Dendritic cell treated with granulocyte-macrophage colony-stimulating factor and Interleukin-4, amounts not matched to agents 40 ng/mL and 50 ng/mL, for 4 days (primary cell): ENCODE measurements at regions not wholly inside any gene's neighbourhood (a gene's known extent, or its start where the extent isn't known, plus 50 kb on each side); places are given as distances from the start of the nearest gene placed in this dataset.
"Not testable (repeated sequence)": the region's sequence is repeated elsewhere in the genome, so short reads cannot be mapped to it uniquely, and the experiment has no call there.

Source experiments
- H3K27ac Mint-ChIP-seq: one replicate; pipeline ENCODE4 v1.8.0; 2022; ENCODE audit warnings: mild to moderate bottlenecking, mixed read lengths
- H3K27me3 Mint-ChIP-seq: one replicate; pipeline ENCODE4 v1.8.0; 2022; ENCODE audit warnings: mild to moderate bottlenecking, mixed read lengths
- H3K36me3 Mint-ChIP-seq: one replicate; pipeline ENCODE4 v1.8.0; 2022; ENCODE audit warnings: low read depth, mixed read lengths
- H3K4me1 Mint-ChIP-seq: one replicate; pipeline ENCODE4 v1.8.0; 2022; ENCODE audit warnings: low read depth, mixed read lengths
- H3K4me3 Mint-ChIP-seq: one replicate; pipeline ENCODE4 v1.8.0; 2022; ENCODE audit warnings: mild to moderate bottlenecking, moderate library complexity, mixed read lengths
- H3K9me3 Mint-ChIP-seq: one replicate; pipeline ENCODE4 v1.8.0; 2022; ENCODE audit warnings: mixed read lengths
- intact Hi-C: fragments of 100-400 bp; cut with micrococcal nuclease; formaldehyde crosslinking; loops from one replicate; pipeline ENCODE4 v1.15.0; 2022

GRCh38 chr2:147603447-147603846, 241.4 kb upstream of the ACVR2A start:
- no peak overlapping the region for H3K27ac Mint-ChIP-seq
- no peaks in the 10 kb centered on the region for H3K9me3 Mint-ChIP-seq
- H3K27me3 Mint-ChIP-seq: peaks cover 5% of the 10 kb centered on the region
- H3K36me3 Mint-ChIP-seq: no peaks in the 10 kb centered on the region
- H3K4me1 Mint-ChIP-seq: peaks cover 6% of the 10 kb centered on the region
- intact Hi-C loops: no loop called here
- H3K4me3 Mint-ChIP-seq: no peak overlapping the region

- intact Hi-C loops: no loop called here
- no peak overlapping the region for H3K27ac Mint-ChIP-seq
- H3K4me3 Mint-ChIP-seq: no peak overlapping the region
- H3K4me1 Mint-ChIP-seq: peaks cover 3% of the 10 kb centered on the region
- H3K9me3 Mint-ChIP-seq: no peaks in the 10 kb centered on the region
- no peaks in the 10 kb centered on the region for H3K36me3 Mint-ChIP-seq
- H3K27me3 Mint-ChIP-seq: peaks cover 5% of the 10 kb centered on the region
Observed at GRCh38 chr2:147600646-147601045, 244.2 kb upstream of the ACVR2A start.

GRCh38 chr2:147600223-147600622, 244.6 kb upstream of the ACVR2A start:
- Mint-ChIP-seq H3K9me3 (no peaks in the 10 kb centered on the region), H3K4me3 (no peak overlapping the region), H3K4me1 (no peaks in the 10 kb centered on the region), H3K27me3 (peaks cover 5% of the 10 kb centered on the region), H3K27ac (no peak overlapping the region), H3K36me3 (no peaks in the 10 kb centered on the region)
- intact Hi-C loops: no loop called here

GRCh38 chr2:147595200-147595599, 249.6 kb upstream of the ACVR2A start:
- intact Hi-C loops: no loop called here
- Mint-ChIP-seq H3K9me3 (peaks cover 13% of the 10 kb centered on the region), H3K27me3 (no peaks in the 10 kb centered on the region), H3K4me1 (no peaks in the 10 kb centered on the region), H3K27ac (no peak overlapping the region), H3K36me3 (no peaks in the 10 kb centered on the region), H3K4me3 (no peak overlapping the region)

- Mint-ChIP-seq H3K36me3 (no peaks in the 10 kb centered on the region), H3K27ac (no peak overlapping the region), H3K27me3 (no peaks in the 10 kb centered on the region), H3K4me1 (no peaks in the 10 kb centered on the region), H3K4me3 (no peak overlapping the region), H3K9me3 (peaks cover 13% of the 10 kb centered on the region)
- intact Hi-C loops: no loop called here
Observed at GRCh38 chr2:147594038-147594437, 250.8 kb upstream of the ACVR2A start.

GRCh38 chr2:147592784-147593183, 252.0 kb upstream of the ACVR2A start:
- H3K27ac Mint-ChIP-seq: not testable (repeated sequence)

GRCh38 chr2:147589127-147589526, 255.7 kb upstream of the ACVR2A start:
- intact Hi-C loops: no loop called here
- H3K4me3 Mint-ChIP-seq: no peak overlapping the region
- H3K27me3 Mint-ChIP-seq: peaks cover 7% of the 10 kb centered on the region
- peaks cover 6% of the 10 kb centered on the region for H3K4me1 Mint-ChIP-seq
- H3K9me3 Mint-ChIP-seq: peaks cover 27% of the 10 kb centered on the region
- H3K27ac Mint-ChIP-seq: no peak overlapping the region
- no peaks in the 10 kb centered on the region for H3K36me3 Mint-ChIP-seq

More at GRCh38 chr2:147592784-147593183, 252.0 kb upstream of the ACVR2A start:
- H3K27me3 Mint-ChIP-seq, intact Hi-C loops, H3K36me3 Mint-ChIP-seq, H3K4me1 Mint-ChIP-seq, H3K4me3 Mint-ChIP-seq: not testable (repeated sequence)
- peaks cover 13% of the 10 kb centered on the region for H3K9me3 Mint-ChIP-seq

GRCh38 chr2:147588191-147588590, 256.6 kb upstream of the ACVR2A start:
- Mint-ChIP-seq H3K4me1 (peaks cover 6% of the 10 kb centered on the region), H3K9me3 (peaks cover 36% of the 10 kb centered on the region), H3K27ac (no peak overlapping the region), H3K36me3 (no peaks in the 10 kb centered on the region), H3K4me3 (no peak overlapping the region), H3K27me3 (peaks cover 9% of the 10 kb centered on the region)
- intact Hi-C loops: no loop called here

GRCh38 chr2:147578529-147578928, 266.3 kb upstream of the ACVR2A start:
- intact Hi-C loops: no loop called here
- Mint-ChIP-seq H3K36me3 (no peaks in the 10 kb centered on the region), H3K27ac (no peak overlapping the region), H3K4me1 (no peaks in the 10 kb centered on the region), H3K27me3 (no peaks in the 10 kb centered on the region), H3K4me3 (no peak overlapping the region), H3K9me3 (peaks cover 17% of the 10 kb centered on the region)

GRCh38 chr2:147577998-147578380, 266.8 kb upstream of the ACVR2A start:
- peaks cover 12% of the 10 kb centered on the region for H3K9me3 Mint-ChIP-seq
- no peak overlapping the region for H3K4me3 Mint-ChIP-seq
- H3K27ac Mint-ChIP-seq: no peak overlapping the region
- no peaks in the 10 kb centered on the region for H3K27me3 Mint-ChIP-seq
- H3K36me3 Mint-ChIP-seq: no peaks in the 10 kb centered on the region
- intact Hi-C loops: no loop called here
- H3K4me1 Mint-ChIP-seq: no peaks in the 10 kb centered on the region

- intact Hi-C loops: no loop called here
- no peaks in the 10 kb centered on the region for H3K27me3 Mint-ChIP-seq
- no peaks in the 10 kb centered on the region for H3K36me3 Mint-ChIP-seq
- peaks cover 7% of the 10 kb centered on the region for H3K9me3 Mint-ChIP-seq
- H3K27ac Mint-ChIP-seq: no peak overlapping the region
- no peaks in the 10 kb centered on the region for H3K4me1 Mint-ChIP-seq
- no peak overlapping the region for H3K4me3 Mint-ChIP-seq
Observed at GRCh38 chr2:147577323-147577997, 267.4 kb upstream of the ACVR2A start.

GRCh38 chr2:147575106-147575505, 269.7 kb upstream of the ACVR2A start:
- Mint-ChIP-seq H3K4me1 (no peaks in the 10 kb centered on the region), H3K27me3 (no peaks in the 10 kb centered on the region), H3K36me3 (no peaks in the 10 kb centered on the region), H3K9me3 (peaks cover 9% of the 10 kb centered on the region), H3K27ac (no peak overlapping the region), H3K4me3 (no peak overlapping the region)
- intact Hi-C loops: no loop called here

- intact Hi-C loops: no loop called here
- Mint-ChIP-seq H3K36me3 (no peaks in the 10 kb centered on the region), H3K27me3 (no peaks in the 10 kb centered on the region), H3K4me3 (no peak overlapping the region), H3K27ac (no peak overlapping the region), H3K4me1 (no peaks in the 10 kb centered on the region), H3K9me3 (peaks cover 9% of the 10 kb centered on the region)
Observed at GRCh38 chr2:147572622-147573021, 272.2 kb upstream of the ACVR2A start.

- Mint-ChIP-seq H3K4me1 (no peaks in the 10 kb centered on the region), H3K27ac (no peak overlapping the region)
Observed at GRCh38 chr2:147569426-147569825, 275.4 kb upstream of the ACVR2A start.

GRCh38 chr2:147568109-147568508, 276.7 kb upstream of the ACVR2A start:
- Mint-ChIP-seq H3K4me1 (no peaks in the 10 kb centered on the region), H3K27ac (no peak overlapping the region), H3K4me3 (no peak overlapping the region), H3K27me3 (no peaks in the 10 kb centered on the region), H3K9me3 (peaks cover 22% of the 10 kb centered on the region), H3K36me3 (no peaks in the 10 kb centered on the region)
- intact Hi-C loops: no loop called here

More at GRCh38 chr2:147569426-147569825, 275.4 kb upstream of the ACVR2A start:
- H3K36me3 Mint-ChIP-seq: no peaks in the 10 kb centered on the region
- intact Hi-C loops: no loop called here
- H3K4me3 Mint-ChIP-seq: no peak overlapping the region
- peaks cover 17% of the 10 kb centered on the region for H3K9me3 Mint-ChIP-seq
- no peaks in the 10 kb centered on the region for H3K27me3 Mint-ChIP-seq
